OCI-LY7 (cell line): ENCODE measurements at regions not wholly inside any gene's neighbourhood (a gene's known extent, or its start where the extent isn't known, plus 50 kb on each side); places are given as distances from the start of the nearest gene placed in this dataset.

Experiments
- BruUV-seq: library from RNA; stranded (reverse); fragments of 400-500 nt; replicated peaks from 2 replicates; lab custom pipeline; 2021; lab: Mats Ljungman, UMichigan
- CTCF ChIA-PET: fragments of 300-600 bp; sonication (Branson Sonifier 250); formaldehyde crosslinking; loops from one replicate; lab custom pipeline; 2022; ENCODE audit warnings: antibody characterized with exemption; ENCODE audit not compliant: unreplicated experiment; lab: Charles Lee
- POLR2A ChIA-PET: fragments of 300-600 bp; sonication (Branson Sonifier 250); formaldehyde crosslinking; loops from one replicate; lab custom pipeline; 2022; ENCODE audit warnings: antibody characterized with exemption; lab: Charles Lee
- DNase-seq: peaks from one replicate; pipeline ENCODE4 v3.0.0-alpha.2; 2015; ENCODE audit warnings: low spot score
- H2AFZ ChIP-seq: fragments of 200-600 bp; sonication (generic), shearing (Covaris generic); 2 replicates; pipeline ENCODE4 v1.6.1; 2014; ENCODE audit warnings: mild to moderate bottlenecking, antibody characterized with exemption, low read length, moderate library complexity
- H3K27ac ChIP-seq: fragments of 200-600 bp; sonication (generic); 2 replicates; pipeline ENCODE4 v1.5.1; 2014; ENCODE audit warnings: mixed run types, low read depth, mild to moderate bottlenecking, moderate library complexity, low read length, inconsistent platforms; ENCODE audit not compliant: poor library complexity, severe bottlenecking
- H3K36me3 ChIP-seq: fragments of 200-600 bp; sonication (generic); 2 replicates; pipeline ENCODE4 v1.6.1; 2014; ENCODE audit warnings: mild to moderate bottlenecking, antibody characterized with exemption, low read length, moderate library complexity, mixed read lengths; ENCODE audit not compliant: insufficient read depth
- H3K4me1 ChIP-seq: fragments of 200-600 bp; sonication (generic); 2 replicates; pipeline ENCODE4 v1.5.1; 2014; ENCODE audit warnings: mild to moderate bottlenecking, low read length; ENCODE audit not compliant: insufficient read depth, poor library complexity, severe bottlenecking
- H3K4me2 ChIP-seq: fragments of 200-600 bp; sonication (generic); 2 replicates; pipeline ENCODE4 v1.6.1; 2014; ENCODE audit warnings: mild to moderate bottlenecking, low read length
- H3K4me3 ChIP-seq: fragments of 200-600 bp; sonication (generic); 2 replicates; pipeline ENCODE4 v1.5.1; 2014; ENCODE audit warnings: mild to moderate bottlenecking, low read depth, low read length; ENCODE audit not compliant: poor library complexity, severe bottlenecking
- H3K79me2 ChIP-seq: fragments of 200-600 bp; sonication (generic); 2 replicates; pipeline ENCODE4 v1.6.1; 2016; ENCODE audit warnings: low read depth, mild to moderate bottlenecking, low read length, moderate library complexity, mixed read lengths; ENCODE audit not compliant: insufficient read depth
- H3K9me2 ChIP-seq: fragments of 200-600 bp; sonication (generic); 2 replicates; pipeline ENCODE4 v1.6.1; 2016; ENCODE audit warnings: mild to moderate bottlenecking, low read length, mixed read lengths; ENCODE audit not compliant: insufficient read depth
- H3K9me3 ChIP-seq: fragments of 200-600 bp; sonication (generic); 2 replicates; pipeline ENCODE4 v1.6.1; 2014; ENCODE audit warnings: mild to moderate bottlenecking, mixed run types, low read length, mixed read lengths
- H4K20me1 ChIP-seq: fragments of 200-600 bp; sonication (generic); 2 replicates; pipeline ENCODE4 v1.6.1; 2014; ENCODE audit warnings: mild to moderate bottlenecking, antibody characterized with exemption, low read length, moderate library complexity, mixed read lengths; ENCODE audit not compliant: insufficient read depth
- EZH2phosphoT487 ChIP-seq: fragments of 200-600 bp; sonication (generic); IDR thresholded peaks from 2 replicates; pipeline ENCODE4 v1.6.1; 2018; ENCODE audit warnings: low read depth, borderline replicate concordance, mild to moderate bottlenecking, mixed run types, antibody characterized with exemption, low read length, moderate library complexity, mixed read lengths
- intact Hi-C: fragments of 100-400 bp; cut with micrococcal nuclease; formaldehyde crosslinking; loops from one replicate; pipeline ENCODE4 v1.10.0; 2022; ENCODE audit not compliant: unreplicated experiment
- TF ChIP-seq, protein P1 (sequence below): fragments of 200-600 bp; sonication (generic); conservative IDR thresholded peaks from 2 replicates; pipeline ENCODE4 v1.5.1; 2014; ENCODE audit warnings: mild to moderate bottlenecking, antibody characterized with exemption, low read length, moderate library complexity, mixed read lengths

DNA sequence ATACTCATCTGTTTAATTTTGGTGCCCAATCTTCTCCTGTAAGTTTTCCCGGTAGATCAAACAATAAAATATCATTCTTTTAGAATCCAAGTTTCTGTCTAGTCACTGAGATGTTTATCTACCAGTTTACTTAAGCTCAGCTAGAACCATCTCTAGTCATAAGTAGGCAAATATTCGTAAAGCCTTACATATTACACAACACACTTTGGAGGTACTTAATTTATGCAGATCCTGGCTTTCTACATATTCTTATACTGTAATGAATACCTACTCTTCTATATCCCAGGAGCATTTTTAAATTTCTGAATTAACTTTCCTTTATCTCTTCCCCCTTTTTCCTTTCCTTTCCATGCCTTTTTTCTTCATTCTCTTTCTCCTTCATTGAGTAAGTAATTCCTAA, 185.9 kb upstream of the ZBTB20 start:
- POLR2A ChIA-PET, result no interaction called here
- no peaks in the 10 kb centered on the region for H3K9me2 ChIP-seq
- TF ChIP-seq, protein P1, sequence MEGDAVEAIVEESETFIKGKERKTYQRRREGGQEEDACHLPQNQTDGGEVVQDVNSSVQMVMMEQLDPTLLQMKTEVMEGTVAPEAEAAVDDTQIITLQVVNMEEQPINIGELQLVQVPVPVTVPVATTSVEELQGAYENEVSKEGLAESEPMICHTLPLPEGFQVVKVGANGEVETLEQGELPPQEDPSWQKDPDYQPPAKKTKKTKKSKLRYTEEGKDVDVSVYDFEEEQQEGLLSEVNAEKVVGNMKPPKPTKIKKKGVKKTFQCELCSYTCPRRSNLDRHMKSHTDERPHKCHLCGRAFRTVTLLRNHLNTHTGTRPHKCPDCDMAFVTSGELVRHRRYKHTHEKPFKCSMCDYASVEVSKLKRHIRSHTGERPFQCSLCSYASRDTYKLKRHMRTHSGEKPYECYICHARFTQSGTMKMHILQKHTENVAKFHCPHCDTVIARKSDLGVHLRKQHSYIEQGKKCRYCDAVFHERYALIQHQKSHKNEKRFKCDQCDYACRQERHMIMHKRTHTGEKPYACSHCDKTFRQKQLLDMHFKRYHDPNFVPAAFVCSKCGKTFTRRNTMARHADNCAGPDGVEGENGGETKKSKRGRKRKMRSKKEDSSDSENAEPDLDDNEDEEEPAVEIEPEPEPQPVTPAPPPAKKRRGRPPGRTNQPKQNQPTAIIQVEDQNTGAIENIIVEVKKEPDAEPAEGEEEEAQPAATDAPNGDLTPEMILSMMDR, result no peak
- H4K20me1 ChIP-seq, result no peaks in the 10 kb centered on the region
- no peak for DNase-seq
- H3K27ac ChIP-seq, result no peak overlapping the region
- H2AFZ ChIP-seq, result no peak overlapping the region
- no peak overlapping the region for H3K4me3 ChIP-seq
- no TSS peak for BruUV-seq
- H3K9me3 ChIP-seq, result no peaks in the 10 kb centered on the region
- H3K4me1 ChIP-seq, result no peaks in the 10 kb centered on the region
- no peaks in the 10 kb centered on the region for H3K36me3 ChIP-seq
- CTCF ChIA-PET, result no interaction called here
- H3K4me2 ChIP-seq, result no peak overlapping the region
- H3K79me2 ChIP-seq, result no peaks in the 10 kb centered on the region
- intact Hi-C loops, result no loop called here

DNA sequence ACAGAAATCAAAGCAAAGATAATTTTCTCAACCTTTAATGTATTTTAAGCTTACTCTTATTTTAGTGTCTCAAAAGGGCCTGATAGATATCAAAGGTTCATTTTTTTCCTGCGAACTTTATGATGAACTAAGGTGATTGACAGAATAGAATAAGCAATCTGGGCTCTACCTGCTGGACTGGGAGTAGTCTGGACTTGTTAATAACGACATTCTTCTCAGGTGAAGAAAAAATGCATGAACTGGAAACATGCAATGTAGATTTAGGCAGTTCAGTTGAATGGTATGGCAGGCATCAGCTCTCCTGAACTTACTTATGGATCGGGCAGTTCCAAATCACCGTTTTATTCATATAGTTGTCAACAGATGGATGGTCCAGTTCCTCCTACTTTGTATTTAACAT, 189.7 kb upstream of the ZBTB20 start:
- DNase-seq, result no peak
- Histone ChIP-seq H3K4me2 (no peak overlapping the region), H3K27ac (no peak overlapping the region), H3K4me3 (no peak overlapping the region), H3K79me2 (no peaks in the 10 kb centered on the region), H3K36me3 (no peaks in the 10 kb centered on the region), H2AFZ (no peak overlapping the region), H4K20me1 (no peaks in the 10 kb centered on the region), H3K9me3 (no peaks in the 10 kb centered on the region), H3K4me1 (no peaks in the 10 kb centered on the region), H3K9me2 (no peaks in the 10 kb centered on the region)
- CTCF ChIA-PET, result no interaction called here
- intact Hi-C loops, result no loop called here
- POLR2A ChIA-PET, result interaction anchor here (0.6 kb wide), 2 partner anchors 71 to 538 kb away, joined by 3 to 5 read pairs; no protein-coding TSS in a partner anchor
- TF ChIP-seq, protein P1, result no peak
- no peak for TF ChIP-seq EZH2phosphoT487
- BruUV-seq, result no TSS peak

DNA sequence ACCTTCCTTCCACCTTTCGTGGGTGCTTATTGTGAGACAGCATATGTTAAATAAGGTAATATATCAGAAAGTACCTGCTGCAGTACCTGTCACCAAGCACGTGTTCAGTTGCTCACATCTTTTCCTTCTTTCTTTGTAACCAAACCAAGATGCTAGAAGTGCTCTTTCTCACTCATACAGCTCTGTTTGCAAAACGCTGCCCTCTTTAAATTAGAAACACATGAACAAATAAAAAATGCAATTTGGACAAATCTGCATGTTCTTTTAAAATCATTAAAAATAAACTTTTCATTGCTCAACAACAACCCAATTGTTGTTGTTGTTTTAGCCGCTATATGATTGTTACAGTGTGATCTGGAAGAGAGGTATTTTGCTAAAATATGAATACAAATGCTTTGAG, 193.5 kb upstream of the ZBTB20 start:
- H3K9me2 ChIP-seq, result no peaks in the 10 kb centered on the region; the same call in 1 of the 2 replicates
- no TSS peak for BruUV-seq
- no peaks in the 10 kb centered on the region for H3K79me2 ChIP-seq
- ChIA-PET POLR2A (no interaction called here), CTCF (no interaction called here)
- H2AFZ ChIP-seq, result no peak overlapping the region
- H4K20me1 ChIP-seq, result no peaks in the 10 kb centered on the region
- intact Hi-C loops, result no loop called here
- H3K36me3 ChIP-seq, result no peaks in the 10 kb centered on the region
- no peak for TF ChIP-seq EZH2phosphoT487
- TF ChIP-seq, protein P1, result no peak
- no peak overlapping the region for H3K4me3 ChIP-seq
- DNase-seq, result no peak
- no peak overlapping the region for H3K27ac ChIP-seq
- no peaks in the 10 kb centered on the region for H3K4me1 ChIP-seq
- H3K9me3 ChIP-seq, result no peaks in the 10 kb centered on the region
- no peak overlapping the region for H3K4me2 ChIP-seq
